ENCODE measurements at regions not wholly inside any gene's neighbourhood (a gene's known extent, or its start where the extent isn't known, plus 50 kb on each side); places are given as distances from the start of the nearest gene placed in this dataset.

DNA sequence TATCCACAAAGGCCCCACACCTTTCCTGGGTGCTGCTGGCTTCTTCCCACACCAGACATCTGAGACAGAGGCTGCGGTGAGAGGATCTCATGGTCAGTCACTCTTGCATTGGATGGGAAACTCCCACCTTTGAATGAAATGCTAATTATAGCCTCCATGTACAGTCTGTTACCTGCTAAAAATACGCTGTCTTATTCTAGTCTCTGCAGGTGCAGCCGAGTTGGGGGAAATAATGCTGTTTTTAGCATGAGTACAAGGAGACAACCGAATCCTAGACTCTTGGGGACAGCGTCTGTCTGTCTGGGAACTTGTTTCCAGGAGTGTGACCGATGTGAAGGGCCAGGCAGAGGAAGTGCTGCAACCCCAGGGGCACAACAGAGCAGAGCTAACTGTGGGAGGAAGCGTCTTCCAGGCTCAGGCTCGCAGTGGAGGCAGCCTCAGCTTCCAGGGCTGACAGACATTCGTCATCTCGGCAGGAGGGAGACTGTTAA lies 286.2 kb downstream of the PREX1 start (continued):
- TF ChIP-seq BHLHE40 (IDR thresholded peaks at IDR 0.05; ENCODE audit: borderline replicate concordance in 1 of 2, low read depth in 2 of 2, low read length in 1 of 2): peak; percentile 65 to 68
- no peak for TF ChIP-seq RAD51 (IDR thresholded peaks at IDR 0.05)

DNA sequence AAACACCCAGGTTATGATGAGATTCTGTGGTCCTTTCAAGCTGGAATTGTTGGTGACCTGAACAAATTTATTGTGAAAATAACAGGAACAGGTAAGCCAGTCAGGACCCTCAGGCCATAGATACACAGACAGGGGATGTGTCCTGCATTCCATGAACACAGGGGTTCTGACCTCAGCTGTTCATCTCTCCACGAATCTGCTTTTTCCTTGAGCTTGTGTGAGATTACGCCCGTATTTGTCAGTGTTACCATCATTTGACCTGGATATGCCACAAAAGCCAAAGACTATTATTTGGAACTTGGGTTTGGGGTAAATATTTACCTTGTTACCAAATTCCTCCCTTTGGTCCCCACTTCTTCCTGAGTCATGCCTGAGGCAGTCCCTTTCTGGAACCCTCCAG lies 288.9 kb downstream of the PREX1 start:
- Histone ChIP-seq H3K9me3 (replicated peaks; ENCODE audit: control insufficient read depth, insufficient read depth, low read length) (peaks cover 8% of the 10 kb centered on the region), H3K4me2 (ENCODE audit: control insufficient read depth, insufficient read depth) (no peak overlapping the region), H3K27ac (ENCODE audit: control insufficient read depth, insufficient read depth) (no peak overlapping the region), H3K27me3 (replicated peaks in 1 of 2; ENCODE audit: control insufficient read depth in 2 of 2, insufficient read depth in 2 of 2, low read length in 1 of 2) (no peaks in the 10 kb centered on the region), H3K4me3 (no peak overlapping the region), H4K20me1 (ENCODE audit: control insufficient read depth, insufficient read depth) (no peaks in the 10 kb centered on the region), H2AFZ (ENCODE audit: control insufficient read depth, low read depth, low read length) (no peak overlapping the region), H3K36me3 (ENCODE audit: control insufficient read depth in 2 of 2, insufficient read depth in 2 of 2, low read length in 1 of 2) (no peaks in the 10 kb centered on the region), H3K79me2 (ENCODE audit: control insufficient read depth, insufficient read depth, low read length) (no peaks in the 10 kb centered on the region), H3K9ac (ENCODE audit: control insufficient read depth, insufficient read depth, low read length) (no peak overlapping the region), H3K4me1 (ENCODE audit: control insufficient read depth, insufficient read depth, low read length) (peaks cover 11% of the 10 kb centered on the region)
- in situ Hi-C loops (cut with MboI) (no loop called here), intact Hi-C loops (cut with micrococcal nuclease; ENCODE audit: unreplicated experiment) (no loop called here)
- RAD21 ChIA-PET (ENCODE audit: unreplicated experiment): interaction anchor here (0.9 to 1.4 kb wide), 2 partner anchors 23 to 82 kb away, joined by 3 to 4 read pairs; no protein-coding TSS in a partner anchor
- CTCF ChIA-PET: interaction anchor here (0.9 to 1.7 kb wide), 3 partner anchors 9 to 82 kb away, joined by 3 to 4 read pairs (median 3); no protein-coding TSS in a partner anchor
- BruUV-seq (replicated peaks): no TSS peak
- SMC1A ChIA-PET (ENCODE audit: uncharacterized antibody, unreplicated experiment): interaction anchor here (1.0 kb wide), 1 partner anchor 13 kb away, joined by 3 read pairs; no protein-coding TSS in a partner anchor
- POLR2A ChIA-PET: no interaction called here
- 63% methylated on average over 3 of the region's 3 CpGs for WGBS (ENCODE audit: insufficient coverage, insufficient replicate concordance, low lambda C conversion rate, missing lambda C conversion rate)
- DNase-seq (ENCODE audit: low read depth, low spot score) (no peak), ATAC-seq (no peak), FAIRE-seq (no peak)
- TF ChIP-seq JUND (IDR thresholded peaks at IDR 0.05; ENCODE audit: low read depth, low read length) (no peak), CBX5 (IDR thresholded peaks at IDR 0.05; ENCODE audit: low read depth) (no peak), IRF4 (IDR thresholded peaks at IDR 0.05; ENCODE audit: low read depth, low read length) (no peak)
- TF ChIP-seq, protein P1, sequence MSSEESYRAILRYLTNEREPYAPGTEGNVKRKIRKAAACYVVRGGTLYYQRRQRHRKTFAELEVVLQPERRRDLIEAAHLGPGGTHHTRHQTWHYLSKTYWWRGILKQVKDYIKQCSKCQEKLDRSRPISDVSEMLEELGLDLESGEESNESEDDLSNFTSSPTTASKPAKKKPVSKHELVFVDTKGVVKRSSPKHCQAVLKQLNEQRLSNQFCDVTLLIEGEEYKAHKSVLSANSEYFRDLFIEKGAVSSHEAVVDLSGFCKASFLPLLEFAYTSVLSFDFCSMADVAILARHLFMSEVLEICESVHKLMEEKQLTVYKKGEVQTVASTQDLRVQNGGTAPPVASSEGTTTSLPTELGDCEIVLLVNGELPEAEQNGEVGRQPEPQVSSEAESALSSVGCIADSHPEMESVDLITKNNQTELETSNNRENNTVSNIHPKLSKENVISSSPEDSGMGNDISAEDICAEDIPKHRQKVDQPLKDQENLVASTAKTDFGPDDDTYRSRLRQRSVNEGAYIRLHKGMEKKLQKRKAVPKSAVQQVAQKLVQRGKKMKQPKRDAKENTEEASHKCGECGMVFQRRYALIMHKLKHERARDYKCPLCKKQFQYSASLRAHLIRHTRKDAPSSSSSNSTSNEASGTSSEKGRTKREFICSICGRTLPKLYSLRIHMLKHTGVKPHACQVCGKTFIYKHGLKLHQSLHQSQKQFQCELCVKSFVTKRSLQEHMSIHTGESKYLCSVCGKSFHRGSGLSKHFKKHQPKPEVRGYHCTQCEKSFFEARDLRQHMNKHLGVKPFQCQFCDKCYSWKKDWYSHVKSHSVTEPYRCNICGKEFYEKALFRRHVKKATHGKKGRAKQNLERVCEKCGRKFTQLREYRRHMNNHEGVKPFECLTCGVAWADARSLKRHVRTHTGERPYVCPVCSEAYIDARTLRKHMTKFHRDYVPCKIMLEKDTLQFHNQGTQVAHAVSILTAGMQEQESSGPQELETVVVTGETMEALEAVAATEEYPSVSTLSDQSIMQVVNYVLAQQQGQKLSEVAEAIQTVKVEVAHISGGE (CRISPR knock-in tag; IDR thresholded peaks at IDR 0.05): no peak
